HG02870 (cell line): ENCODE measurements at regions not wholly inside any gene's neighbourhood (a gene's known extent, or its start where the extent isn't known, plus 50 kb on each side); places are given as distances from the start of the nearest gene placed in this dataset.

Experiments
- ATAC-seq: cut with Tn5 transposase; IDR thresholded peaks from one replicate; pipeline ENCODE4 v1.9.1; 2021; ENCODE audit warnings: mild to moderate bottlenecking, moderate library complexity; ENCODE audit not compliant: unreplicated experiment

DNA sequence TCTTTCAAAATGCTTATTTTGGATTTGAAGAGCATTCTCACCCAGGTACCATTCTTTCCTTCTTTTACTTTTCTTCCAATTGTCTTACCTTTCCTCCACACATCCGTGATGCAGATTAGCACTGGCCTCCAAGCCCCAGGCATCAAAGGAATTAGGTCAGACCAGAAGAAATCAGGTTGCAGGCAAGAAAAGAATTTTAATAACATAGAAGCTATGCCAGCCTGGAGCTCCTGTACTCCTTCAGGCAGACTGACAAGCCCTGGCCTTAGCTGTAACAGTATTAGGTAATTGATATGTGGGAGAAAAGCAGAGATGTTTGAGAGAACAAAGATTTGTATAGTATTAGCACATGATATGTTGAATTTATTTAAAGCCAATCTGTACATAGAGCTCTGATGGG lies 390.4 kb upstream of the ADGRL2 start:
- no peak for ATAC-seq

DNA sequence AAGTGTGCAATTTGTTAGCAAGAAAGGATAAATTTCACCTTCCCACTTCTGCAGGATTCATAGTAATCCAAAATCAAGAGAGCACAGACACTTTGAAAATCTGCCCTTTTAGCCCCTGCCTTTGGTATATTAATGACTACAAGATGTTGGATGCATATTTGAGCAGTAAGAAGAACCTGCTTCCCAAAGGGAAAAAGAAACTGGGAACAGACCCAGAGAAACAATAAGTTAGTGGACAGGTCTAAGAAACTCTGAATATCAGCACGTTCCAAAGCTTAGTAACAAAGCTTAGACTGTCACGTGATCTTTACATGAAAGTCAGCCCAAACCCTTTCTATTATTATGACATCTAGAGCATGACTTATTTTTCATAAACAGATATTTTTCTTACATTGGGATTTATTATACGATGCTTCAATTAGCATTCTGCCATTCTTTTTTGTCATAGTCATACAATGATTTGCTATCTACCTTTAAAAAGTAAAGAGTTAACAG lies 390.9 kb upstream of the ADGRL2 start:
- no peak for ATAC-seq

DNA sequence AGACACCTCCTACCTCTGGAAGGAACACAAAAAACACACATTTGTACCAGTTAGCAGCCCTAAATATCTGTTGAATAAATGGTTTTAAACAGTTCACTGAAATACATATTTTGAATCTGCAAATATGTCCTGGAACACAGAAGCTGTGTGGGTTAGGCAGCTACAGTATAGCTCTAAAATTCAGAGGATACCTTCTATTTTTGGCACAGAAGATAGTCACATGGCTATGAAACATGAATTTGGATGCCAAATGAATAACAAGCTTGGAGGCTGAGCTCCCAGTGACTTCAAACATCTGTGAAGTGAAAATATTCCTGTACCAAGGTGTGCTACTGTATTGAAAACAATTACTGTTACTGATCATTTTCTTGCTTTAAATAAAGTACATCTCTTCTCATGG lies 391.5 kb upstream of the ADGRL2 start:
- ATAC-seq, result no peak

DNA sequence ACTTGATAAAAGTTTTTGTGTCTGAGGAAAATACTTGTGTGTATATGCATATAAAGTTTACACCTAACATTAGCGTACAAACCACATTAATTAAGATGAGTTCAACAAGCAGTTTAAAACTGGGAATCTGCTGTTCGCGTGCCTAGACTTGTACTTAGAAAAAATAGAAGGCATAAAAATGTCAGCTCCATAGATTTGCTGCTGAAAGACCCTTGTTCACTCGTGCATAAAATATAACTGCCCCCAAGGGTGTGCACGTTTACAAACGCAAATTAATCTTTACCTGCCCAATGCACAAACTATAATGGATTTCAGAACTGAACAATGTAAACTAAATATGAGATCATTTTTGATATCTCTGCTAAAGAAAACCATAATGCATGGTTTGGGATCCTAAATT lies 392.3 kb upstream of the ADGRL2 start:
- ATAC-seq, result no peak

DNA sequence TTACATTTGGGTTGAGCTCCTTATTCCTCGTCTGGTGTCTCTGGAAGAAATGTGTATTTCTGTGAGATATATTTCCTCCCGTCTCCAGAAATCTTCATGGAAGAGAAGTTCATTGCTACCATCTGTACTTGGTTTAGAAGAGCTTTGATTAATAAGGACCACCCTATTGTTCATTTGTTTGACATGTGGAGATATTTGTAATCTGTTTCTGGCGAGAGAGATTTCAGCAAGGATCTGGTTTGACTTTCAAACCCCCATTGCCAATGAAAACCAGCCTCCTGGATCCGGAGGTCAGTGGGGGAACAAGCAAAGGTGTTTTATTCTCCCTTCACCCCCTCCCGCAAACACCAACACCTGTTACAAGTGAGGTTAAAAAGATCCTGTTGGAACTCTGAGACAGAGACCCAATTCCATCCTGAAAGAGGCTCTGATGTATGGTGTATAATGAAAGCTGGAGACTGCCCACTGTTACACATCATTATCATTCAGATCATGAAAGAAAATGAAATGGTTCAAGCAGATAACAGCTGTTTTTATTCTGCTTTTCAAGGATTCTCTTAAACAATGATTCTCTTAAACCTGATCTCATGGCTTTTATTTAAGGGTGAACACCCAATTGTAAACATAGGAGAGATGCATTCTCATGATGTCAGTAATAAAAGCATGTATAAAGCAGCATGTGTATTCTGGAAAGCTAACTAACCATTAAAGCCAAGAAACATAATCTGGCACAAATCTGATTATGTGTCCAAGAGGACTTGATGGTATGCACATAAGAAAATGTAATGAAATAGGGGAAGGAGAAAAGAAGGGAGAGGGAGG lies 393.5 kb upstream of the ADGRL2 start:
- ATAC-seq, result no peak

DNA sequence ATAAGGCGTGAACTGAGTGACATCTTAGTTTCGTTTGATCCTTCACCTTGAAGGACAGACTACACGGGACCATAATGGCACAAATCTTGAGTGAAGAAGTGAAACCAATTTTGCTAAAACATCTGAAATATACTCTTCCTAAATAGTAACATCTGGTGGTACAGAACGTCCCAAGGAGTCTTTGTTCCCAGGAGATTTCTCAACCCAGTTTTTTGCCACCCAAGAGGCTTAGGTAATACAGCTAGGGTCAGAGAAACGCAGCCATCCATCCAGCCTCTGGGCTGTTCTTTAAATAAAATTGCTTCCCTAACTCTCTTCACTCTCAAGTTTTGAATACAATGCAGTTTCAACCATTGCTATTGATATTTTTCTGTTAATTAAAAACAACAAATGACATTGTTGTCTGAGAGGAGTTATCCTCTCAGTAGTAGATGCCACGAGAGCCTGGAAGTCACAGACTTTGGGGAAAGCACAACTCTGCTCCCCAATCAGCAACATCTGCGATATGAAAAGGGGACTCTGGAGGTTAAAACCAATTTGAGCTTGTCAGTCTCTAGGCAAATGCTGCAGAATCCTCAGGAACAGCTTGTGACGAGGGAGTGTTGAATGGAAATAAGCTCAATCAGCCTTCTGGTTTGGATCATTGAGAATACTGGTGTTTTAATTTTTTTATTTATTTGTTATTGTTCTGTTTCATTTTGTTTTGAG lies 394.3 kb upstream of the ADGRL2 start:
- no peak for ATAC-seq

DNA sequence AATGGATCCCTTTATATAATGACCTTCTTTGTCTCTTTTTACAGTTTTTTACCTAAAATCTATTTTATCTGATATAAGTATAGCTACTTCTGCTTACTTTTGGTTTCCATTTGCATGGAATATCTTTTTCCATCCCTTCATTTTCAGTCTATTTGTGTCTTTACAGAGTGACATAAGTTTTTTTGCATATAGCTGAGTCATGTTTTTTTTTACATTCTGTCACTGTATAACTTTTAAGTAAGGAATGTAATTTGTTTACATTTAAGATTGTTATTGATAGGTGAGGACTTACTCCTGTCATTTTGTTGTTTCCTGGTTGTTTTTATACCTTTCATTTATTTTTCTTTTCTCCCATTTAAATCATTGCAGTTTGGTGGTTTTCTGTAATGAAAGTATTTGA lies 402.7 kb upstream of the ADGRL2 start:
- no peak for ATAC-seq

DNA sequence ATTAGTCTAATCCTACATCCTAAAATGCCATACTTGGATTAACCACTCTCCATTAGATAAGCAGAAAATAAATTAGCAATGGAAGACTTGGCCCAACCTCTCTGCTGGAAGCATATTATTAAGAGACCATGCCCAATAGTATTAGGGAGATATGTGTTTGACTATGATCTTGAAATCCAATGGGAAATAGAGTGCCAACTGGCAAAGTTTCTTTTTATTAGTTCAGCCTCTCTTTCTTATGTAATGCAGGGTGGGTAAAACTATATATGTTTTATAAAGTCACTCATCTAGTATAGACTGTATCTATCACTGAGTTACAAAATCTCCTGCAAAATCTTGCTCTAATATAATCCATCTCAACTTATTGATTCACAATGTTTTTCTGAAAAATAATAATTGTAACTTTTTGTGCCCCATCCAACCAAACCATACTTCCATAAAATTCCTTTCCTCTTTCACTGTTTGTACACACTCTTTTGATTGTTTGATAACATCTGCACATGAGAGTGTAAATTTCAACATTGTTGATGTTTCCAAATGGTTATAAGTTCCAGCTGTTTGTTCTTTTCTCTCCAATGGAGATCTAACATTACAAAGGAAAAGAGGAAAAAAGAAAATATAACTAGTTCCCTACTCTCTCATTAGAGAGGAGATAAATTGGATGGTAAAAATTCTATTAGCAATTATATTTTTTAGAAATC lies 408.1 kb upstream of the ADGRL2 start:
- no peak for ATAC-seq

DNA sequence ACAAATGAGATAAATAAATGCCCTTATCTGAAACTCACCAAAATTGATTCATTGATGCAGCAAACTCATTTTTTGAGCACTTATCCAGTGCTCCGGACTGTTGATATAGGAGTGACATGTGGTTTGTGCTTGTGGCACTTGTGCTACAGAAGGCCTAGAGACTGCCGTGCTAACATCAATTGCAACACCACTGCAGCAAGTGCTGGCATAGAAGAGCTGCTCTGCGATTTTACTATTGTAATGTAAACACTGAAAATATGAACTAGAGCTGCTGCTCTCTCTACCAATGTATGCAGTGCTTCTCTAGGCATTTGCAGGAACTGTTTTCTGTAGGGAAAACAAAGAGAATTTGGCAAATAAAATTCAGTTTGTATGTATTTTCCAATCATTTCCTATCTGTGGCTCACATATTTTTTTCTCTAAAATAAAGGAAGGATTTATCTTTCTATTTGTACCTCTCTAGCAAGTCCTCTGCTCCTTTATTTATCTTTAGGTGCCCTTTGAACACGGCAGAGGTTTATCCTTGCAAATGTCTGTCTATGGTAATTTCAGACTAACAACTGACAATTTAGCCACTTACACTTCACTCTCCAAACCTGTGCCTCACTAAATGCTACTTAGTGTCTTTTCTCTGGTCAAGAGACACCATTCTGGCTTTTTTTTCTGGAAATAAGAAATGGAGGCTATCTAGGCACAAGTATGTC lies 409.5 kb upstream of the ADGRL2 start:
- no peak for ATAC-seq

DNA sequence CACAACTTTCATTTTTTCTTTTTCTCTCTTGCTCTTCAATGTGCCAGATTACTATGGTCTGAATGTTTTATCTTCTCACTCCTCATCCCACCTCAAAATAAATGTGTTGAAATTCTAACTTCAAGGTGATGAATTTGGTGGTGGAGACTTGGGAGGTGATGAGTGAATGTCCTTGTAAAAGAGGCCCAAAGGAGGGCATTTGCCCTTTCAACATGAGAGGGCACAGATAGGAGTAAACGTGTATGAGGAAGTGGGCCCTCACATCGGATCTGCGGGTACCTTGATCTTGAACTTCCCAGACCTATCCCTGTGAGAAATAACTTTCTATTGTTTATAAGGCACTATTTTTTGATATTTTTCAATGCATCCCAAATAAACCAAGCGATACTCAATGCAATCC lies 412.3 kb upstream of the ADGRL2 start:
- no peak for ATAC-seq

DNA sequence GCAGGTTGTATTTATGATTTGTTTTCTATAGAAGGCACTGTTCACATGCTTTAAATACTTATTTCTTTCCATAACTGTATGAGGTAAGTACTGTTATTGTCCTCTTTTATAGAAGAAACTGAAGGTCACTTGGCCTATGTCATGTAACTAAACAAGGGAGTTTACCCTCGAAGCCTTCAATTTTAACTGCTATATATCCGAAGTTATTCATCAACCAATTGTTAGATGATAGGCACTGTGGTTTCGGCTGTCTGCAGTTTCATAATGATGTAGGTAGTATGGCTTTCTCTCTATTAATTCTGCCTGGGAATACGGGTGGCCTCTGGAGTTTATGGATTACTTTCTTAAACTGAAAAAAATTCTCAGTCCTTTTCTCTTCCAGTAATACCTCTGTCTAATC lies 413.3 kb upstream of the ADGRL2 start:
- ATAC-seq, result no peak

DNA sequence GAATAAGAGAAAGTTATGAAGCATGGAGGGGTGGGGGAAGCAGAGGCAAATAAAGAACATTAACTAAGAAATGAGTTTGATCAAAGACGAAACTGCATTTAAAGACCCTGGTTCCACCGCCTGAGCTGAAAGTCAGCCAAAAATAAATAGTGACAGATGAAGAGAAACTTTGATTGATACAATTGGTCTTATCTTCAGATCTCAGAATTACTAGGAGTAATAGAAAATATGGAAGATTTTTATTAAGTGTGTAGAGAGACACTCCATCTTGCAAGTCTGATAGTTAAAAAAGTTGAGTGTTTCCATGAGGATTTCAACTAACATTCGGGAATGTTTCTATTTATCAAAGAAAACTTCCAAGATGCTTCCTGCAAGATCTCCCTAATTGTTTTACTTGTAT lies 418.2 kb upstream of the ADGRL2 start:
- ATAC-seq, result no peak

DNA sequence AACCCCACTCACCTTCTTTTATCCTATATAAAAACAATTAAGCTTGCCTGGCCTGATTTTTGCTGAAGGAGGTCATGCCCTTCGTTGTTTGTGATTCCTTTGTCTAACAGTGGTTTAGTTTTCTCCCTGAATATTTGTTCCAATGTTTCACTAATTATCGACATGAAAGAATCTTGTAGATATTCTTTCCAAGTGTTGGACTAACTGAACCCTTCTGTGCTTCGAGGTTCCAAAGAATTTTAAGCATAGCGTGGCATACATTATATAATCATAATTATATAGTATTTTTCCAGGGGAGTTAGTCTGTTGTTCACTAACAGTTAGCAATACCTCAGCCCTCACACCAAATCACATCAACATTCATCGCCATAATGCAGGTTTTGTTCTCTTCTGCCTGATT lies 418.9 kb upstream of the ADGRL2 start:
- ATAC-seq, result no peak

DNA sequence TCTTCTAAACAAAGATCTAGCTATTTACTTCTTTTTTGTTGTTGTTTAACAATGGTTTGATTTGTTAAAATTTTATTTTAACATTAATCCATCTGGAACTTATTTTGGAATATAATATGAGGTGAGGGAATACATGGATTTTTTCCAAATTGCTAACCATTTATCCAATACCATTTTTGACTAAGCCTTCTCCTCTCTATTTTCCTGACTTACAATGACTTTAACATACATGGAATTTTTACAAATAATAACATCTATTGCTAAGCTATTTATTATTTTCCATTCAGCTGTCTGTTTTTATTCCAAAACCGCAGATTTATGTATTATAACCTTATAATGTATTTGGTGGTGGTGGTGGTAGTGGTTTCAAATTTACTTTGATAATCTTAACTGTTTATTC lies 420.3 kb upstream of the ADGRL2 start:
- ATAC-seq, result no peak

DNA sequence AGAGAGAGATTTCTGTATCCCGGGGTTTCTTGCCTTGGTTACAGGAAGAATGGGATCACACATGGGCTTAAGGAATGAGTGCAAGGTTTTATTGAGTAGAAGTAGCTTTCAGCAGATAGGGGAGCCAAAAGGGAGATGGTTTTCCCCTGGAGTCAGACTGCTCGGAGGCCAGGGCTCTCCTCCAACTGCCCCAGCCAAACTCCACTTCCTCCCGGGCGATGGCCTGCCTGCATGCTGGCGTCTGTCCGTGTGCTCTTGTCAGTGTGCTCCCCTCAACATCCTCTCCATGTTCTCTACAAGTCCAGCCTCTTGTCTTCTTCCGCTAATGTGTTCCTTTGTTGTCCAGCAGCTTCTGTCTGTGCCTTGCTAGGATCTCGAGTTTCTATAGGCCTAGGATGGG lies 421.3 kb upstream of the ADGRL2 start:
- no peak for ATAC-seq

DNA sequence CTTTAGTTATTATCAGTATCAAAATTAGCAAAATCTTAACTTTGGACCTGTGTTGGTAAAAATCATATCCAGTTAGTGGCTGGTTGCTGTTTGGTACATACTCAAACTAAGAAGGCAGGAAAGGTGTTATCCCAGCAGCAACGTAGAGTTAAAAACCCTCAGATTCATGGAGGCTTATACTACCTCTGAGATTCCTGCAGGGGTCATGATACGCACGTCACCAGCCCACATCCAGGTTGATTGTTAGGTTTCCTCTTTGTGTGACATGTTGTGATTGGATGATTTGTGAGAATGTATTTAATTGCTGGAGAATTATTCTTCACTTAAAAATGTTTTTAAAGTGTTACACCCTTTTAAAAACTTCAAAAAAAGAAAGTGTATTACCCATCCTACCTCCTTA lies 423.3 kb upstream of the ADGRL2 start:
- no peak for ATAC-seq

DNA sequence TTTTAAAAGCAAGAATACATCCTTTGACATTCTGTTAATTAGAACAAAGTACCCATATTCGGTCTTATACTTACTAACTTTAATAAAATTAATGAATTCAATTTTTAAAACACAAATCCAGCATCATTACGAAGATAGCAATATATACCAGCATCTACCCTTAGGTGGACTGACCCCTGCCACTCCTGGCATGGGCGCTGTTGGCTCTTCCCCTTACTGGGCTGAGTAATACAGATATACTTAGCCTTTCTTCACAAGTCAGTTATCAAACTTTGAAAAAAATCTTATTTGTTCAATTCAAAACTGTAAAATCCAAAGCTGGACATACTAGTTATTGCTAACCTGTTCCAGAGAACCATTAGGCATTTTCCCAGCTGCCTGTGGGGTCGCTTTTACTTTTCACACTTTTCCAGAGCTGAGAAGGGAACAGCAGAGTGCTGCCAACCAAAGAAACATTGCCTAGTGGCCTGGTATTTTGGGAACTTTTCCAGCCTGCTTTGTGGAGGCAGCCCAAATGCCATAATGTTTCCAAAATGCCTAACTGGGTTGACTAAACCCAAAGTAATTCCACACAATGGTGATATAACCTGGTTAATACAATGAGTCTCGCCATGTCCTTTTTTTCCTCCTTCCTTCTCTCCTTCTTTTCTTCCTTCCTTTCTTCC lies 424.7 kb upstream of the ADGRL2 start:
- no peak for ATAC-seq

DNA sequence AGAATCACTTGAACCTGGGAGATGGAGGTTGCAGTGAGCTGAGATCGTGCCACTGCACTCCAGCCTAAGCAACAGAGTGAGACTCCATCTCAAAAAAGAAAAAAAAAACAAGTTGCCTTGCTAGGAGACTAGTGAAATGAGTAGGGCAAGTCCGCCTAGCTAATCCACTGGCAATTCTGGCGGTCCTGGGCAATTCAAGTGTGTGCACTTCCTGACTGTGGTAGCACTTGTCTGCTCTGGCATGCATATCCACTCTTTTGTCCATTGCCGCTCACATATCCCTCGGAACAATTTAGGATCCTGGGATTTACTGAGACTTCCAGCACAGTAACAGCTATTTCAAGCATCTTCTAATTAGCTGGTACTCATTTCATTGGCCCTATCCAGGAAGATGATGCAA lies 426.3 kb upstream of the ADGRL2 start:
- no peak for ATAC-seq

DNA sequence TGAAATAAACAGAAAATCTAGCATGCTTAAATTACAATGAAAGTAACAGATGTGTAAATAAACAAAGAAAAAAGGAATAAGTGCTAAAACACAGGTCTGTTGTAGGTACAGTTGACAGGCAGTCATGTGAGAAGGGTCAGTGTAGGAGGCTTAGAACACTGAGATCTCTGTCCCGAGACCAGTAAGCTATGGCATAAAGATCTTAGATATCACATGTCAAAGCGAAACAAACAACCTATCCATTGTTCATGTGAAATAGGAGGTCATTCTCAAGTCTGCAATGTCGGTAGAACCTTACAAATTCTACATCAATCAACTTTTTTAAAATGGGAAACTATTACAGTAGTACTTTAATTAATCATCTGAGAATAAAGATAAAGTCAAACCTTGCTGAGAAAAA lies 428.9 kb upstream of the ADGRL2 start:
- ATAC-seq, result no peak

DNA sequence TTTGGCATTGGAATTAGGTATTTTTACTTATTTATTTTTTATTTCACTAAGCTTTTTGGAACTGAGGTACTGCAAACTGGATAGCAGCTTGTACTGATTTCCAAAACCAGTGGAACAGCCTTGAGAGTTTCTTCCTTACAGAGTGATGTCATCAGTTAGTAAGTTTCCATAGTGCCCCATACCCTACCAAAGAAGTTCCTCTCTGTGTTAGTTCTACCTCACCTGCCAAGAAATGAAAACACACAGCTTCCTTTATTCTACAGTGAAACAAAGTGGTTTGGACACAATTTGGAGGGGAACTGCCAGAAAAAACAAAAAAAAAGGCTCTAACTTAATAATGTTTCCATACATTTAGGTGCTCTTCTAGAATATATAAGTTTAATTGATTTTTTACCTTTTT lies 430.9 kb upstream of the ADGRL2 start:
- ATAC-seq, result no peak

DNA sequence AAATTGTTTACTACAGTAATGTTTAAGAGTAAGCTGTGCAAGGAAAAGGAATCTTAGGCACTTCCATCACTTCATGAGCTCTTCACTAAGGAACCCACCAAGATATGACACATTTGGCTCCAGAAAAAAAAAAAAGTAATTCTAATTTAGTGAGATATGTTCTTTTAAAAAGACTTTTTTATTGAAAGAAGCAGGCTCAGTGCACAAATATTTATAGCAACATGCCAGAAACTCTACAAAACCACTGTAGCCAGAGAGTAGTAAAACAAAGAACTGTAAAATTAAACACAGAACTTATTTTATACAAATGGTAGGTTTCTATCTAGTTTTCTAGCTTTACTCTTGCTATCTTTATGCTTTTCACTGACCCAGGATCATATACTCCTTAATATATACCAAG lies 434.6 kb upstream of the ADGRL2 start:
- no peak for ATAC-seq
